Cardiac muscle cell (in vitro differentiated cells and primary cell): ENCODE measurements at regions not wholly inside any gene's neighbourhood (a gene's known extent, or its start where the extent isn't known, plus 50 kb on each side); places are given as distances from the start of the nearest gene placed in this dataset.

Experiments
- DNase-seq, 2 donors: peaks; one replicate each; pipeline versions ENCODE4 v3.0.0 to v3.0.0-alpha.2; 2010 to 2017; ENCODE audit warnings: low read depth in 1 of 2, low spot score in 1 of 2
- H3K27ac ChIP-seq: fragments of 200-600 bp; sonication (generic); 2 replicates; pipeline ENCODE4 v1.5.1; 2016
- H3K27me3 ChIP-seq: fragments of 200-600 bp; sonication (generic); 2 replicates; pipeline ENCODE4 v1.6.0; 2016; ENCODE audit warnings: control low read depth
- H3K36me3 ChIP-seq: fragments of 200-600 bp; sonication (generic); 2 replicates; pipeline ENCODE4 v1.5.1; 2016; ENCODE audit warnings: control low read depth
- H3K4me1 ChIP-seq: fragments of 200-600 bp; sonication (generic); 2 replicates; pipeline ENCODE4 v1.8.1; 2017; ENCODE audit warnings: low read depth, mild to moderate bottlenecking, mixed run types
- H3K4me3 ChIP-seq: fragments of 200-600 bp; sonication (generic); 2 replicates; pipeline ENCODE4 v1.5.1; 2016; ENCODE audit warnings: mild to moderate bottlenecking
- H3K9me3 ChIP-seq: fragments of 200-600 bp; sonication (generic); 2 replicates; pipeline ENCODE4 v1.5.1; 2017; ENCODE audit warnings: low read depth, mild to moderate bottlenecking, control low read depth
- TF ChIP-seq, protein P1 (sequence below): IDR thresholded peaks from 2 replicates; pipeline ENCODE4 v1.5.1; 2012; ENCODE audit warnings: low read depth, mild to moderate bottlenecking, low read length

DNA sequence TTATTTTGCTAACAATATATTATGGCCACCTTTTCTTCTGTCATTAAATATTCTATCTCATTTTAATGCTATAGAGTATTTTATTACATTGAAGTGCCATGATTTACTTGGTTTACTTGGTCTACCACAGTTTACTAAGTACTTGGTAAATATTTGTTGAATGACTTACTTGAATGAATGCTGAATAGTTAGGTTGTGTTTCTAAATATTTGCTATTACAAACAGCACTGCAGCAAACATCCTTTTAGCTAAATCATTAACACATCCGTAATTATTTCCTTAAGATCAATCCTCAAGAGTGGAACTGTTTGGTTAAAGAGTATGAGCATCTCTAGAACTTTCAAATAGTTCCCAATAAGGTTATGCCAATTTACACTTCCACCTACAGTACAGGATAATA lies 318.7 kb downstream of the MYCN start:
- Histone ChIP-seq H3K27me3 (no peaks in the 10 kb centered on the region), H3K9me3 (no peaks in the 10 kb centered on the region), H3K4me1 (no peaks in the 10 kb centered on the region), H3K36me3 (no peaks in the 10 kb centered on the region), H3K4me3 (no peak overlapping the region), H3K27ac (no peak overlapping the region)
- no peak for DNase-seq
- TF ChIP-seq, protein P1, sequence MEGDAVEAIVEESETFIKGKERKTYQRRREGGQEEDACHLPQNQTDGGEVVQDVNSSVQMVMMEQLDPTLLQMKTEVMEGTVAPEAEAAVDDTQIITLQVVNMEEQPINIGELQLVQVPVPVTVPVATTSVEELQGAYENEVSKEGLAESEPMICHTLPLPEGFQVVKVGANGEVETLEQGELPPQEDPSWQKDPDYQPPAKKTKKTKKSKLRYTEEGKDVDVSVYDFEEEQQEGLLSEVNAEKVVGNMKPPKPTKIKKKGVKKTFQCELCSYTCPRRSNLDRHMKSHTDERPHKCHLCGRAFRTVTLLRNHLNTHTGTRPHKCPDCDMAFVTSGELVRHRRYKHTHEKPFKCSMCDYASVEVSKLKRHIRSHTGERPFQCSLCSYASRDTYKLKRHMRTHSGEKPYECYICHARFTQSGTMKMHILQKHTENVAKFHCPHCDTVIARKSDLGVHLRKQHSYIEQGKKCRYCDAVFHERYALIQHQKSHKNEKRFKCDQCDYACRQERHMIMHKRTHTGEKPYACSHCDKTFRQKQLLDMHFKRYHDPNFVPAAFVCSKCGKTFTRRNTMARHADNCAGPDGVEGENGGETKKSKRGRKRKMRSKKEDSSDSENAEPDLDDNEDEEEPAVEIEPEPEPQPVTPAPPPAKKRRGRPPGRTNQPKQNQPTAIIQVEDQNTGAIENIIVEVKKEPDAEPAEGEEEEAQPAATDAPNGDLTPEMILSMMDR = no peak

DNA sequence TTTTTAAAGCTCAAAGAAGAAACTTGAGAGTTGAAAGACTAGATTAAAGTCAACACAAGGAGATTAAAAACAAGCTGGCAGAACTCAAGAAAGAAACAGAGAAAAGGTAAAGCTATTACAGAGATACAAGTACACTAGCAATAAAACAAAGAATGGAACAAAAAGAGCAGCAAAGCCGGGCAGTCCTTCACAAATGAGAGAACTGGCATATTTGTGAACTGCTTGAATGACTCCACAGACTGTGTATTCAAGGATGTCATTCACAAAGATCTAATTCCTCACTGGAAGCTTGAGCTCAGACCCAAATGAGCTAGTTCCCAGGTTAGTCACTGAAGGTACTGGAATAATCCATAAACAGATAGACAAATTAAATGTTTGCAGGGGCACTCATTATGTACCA lies 318.0 kb downstream of the MYCN start:
- Histone ChIP-seq H3K9me3 (no peaks in the 10 kb centered on the region), H3K4me3 (no peak overlapping the region), H3K36me3 (no peaks in the 10 kb centered on the region), H3K27ac (no peak overlapping the region), H3K4me1 (no peaks in the 10 kb centered on the region), H3K27me3 (no peaks in the 10 kb centered on the region)
- no peak for DNase-seq
- TF ChIP-seq, protein P1 = no peak

- Histone ChIP-seq H3K27me3 (no peaks in the 10 kb centered on the region), H3K4me3 (no peak overlapping the region), H3K4me1 (peaks cover under 1% of the 10 kb centered on the region), H3K9me3 (no peaks in the 10 kb centered on the region), H3K27ac (no peak overlapping the region), H3K36me3 (no peaks in the 10 kb centered on the region)
- DNase-seq = no peak
- TF ChIP-seq, protein P1 = no peak
These were observed 317.1 kb downstream of the MYCN start for GRCh38 chr2:16257322-16258028.

DNA sequence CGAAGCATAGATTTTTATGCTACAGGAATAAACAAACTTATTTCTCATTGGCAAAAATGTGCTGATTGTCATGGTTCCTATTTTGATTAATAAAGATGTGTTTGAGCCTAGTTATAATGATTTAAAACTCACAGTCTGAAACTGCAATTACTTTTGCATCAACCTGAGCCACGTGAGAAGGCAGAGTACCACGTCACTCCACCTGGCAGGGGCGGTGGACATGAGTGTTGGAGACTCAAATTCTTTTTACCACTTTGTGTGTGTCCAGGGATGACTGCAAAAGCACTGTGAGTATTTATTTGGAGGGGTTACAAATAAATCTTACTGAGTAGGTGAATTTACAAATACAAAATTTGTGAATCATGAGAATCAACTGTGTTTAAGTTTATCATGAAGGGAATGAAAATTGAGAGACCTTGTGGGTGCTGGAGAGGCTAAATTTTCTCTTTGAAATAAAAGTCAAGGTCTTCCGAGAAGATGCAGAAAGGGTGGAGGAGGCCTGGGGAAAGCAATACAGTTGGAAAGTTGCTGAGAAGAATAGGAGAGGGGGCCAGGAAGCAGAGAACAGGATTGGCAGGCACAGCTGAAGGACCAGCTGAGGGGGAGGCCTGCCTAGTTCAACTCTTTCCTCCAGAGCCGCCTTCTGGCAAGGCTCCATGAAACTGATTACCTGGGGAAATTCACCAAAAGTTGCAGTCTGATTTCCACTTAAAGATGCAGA lies 316.4 kb downstream of the MYCN start:
- TF ChIP-seq, protein P1 = no peak
- no peaks in the 10 kb centered on the region for H3K27me3 ChIP-seq
- H3K4me1 ChIP-seq = peaks cover 8% of the 10 kb centered on the region
- H3K9me3 ChIP-seq = no peaks in the 10 kb centered on the region
- no peak for DNase-seq
- no peak overlapping the region for H3K4me3 ChIP-seq
- no peak overlapping the region for H3K27ac ChIP-seq
- no peaks in the 10 kb centered on the region for H3K36me3 ChIP-seq

GRCh38 chr2:16255120-16255519 lies 314.8 kb downstream of the MYCN start:
- peaks cover 13% of the 10 kb centered on the region for H3K4me1 ChIP-seq
- no peaks in the 10 kb centered on the region for H3K27me3 ChIP-seq
- H3K4me3 ChIP-seq = no peak overlapping the region
- H3K9me3 ChIP-seq = no peaks in the 10 kb centered on the region
- H3K27ac ChIP-seq = no peak overlapping the region
- TF ChIP-seq, protein P1 = no peak
- H3K36me3 ChIP-seq = no peaks in the 10 kb centered on the region
- no peak for DNase-seq
